Activated T-helper 9 cell treated with anti-CD3 and anti-CD28 coated beads, Interleukin-2, amount 50 U/mL, for 16 hours (primary cell): ENCODE measurements at regions not wholly inside any gene's neighbourhood (a gene's known extent, or its start where the extent isn't known, plus 50 kb on each side); places are given as distances from the start of the nearest gene placed in this dataset.

ENCODE experiments used
- DNase-seq: peaks from one replicate; pipeline ENCODE4 v3.0.0-alpha.2; 2020; ENCODE audit warnings: low read depth

- no peak for DNase-seq
Observed at GRCh38 chrX:39333451-39333850, 532.2 kb downstream of the MID1IP1 start.

GRCh38 chrX:39335513-39336235 is 534.4 kb downstream of the MID1IP1 start:
- no peak for DNase-seq

- DNase-seq: no peak
Observed at GRCh38 chrX:39336671-39337311, 535.5 kb downstream of the MID1IP1 start.

- DNase-seq: no peak
Observed at GRCh38 chrX:39337451-39337850, 536.2 kb downstream of the MID1IP1 start.

GRCh38 chrX:39338583-39338982 is 537.3 kb downstream of the MID1IP1 start:
- DNase-seq: no peak

- DNase-seq: no peak
Observed at GRCh38 chrX:39356119-39356807, 555.0 kb downstream of the MID1IP1 start.

- no peak for DNase-seq
Observed at GRCh38 chrX:39360101-39360500, 558.8 kb downstream of the MID1IP1 start.

GRCh38 chrX:39361736-39362135 is 560.5 kb downstream of the MID1IP1 start:
- no peak for DNase-seq

GRCh38 chrX:39367416-39367815 is 566.2 kb downstream of the MID1IP1 start:
- DNase-seq: no peak

GRCh38 chrX:39372115-39372514 is 570.9 kb downstream of the MID1IP1 start:
- DNase-seq: no peak

GRCh38 chrX:39377157-39377556 is 575.9 kb downstream of the MID1IP1 start:
- no peak for DNase-seq

GRCh38 chrX:39377773-39378172 is 576.5 kb downstream of the MID1IP1 start:
- DNase-seq: no peak

GRCh38 chrX:39381422-39381821 is 580.2 kb downstream of the MID1IP1 start:
- no peak for DNase-seq

GRCh38 chrX:39384996-39385395 is 583.7 kb downstream of the MID1IP1 start:
- no peak for DNase-seq

GRCh38 chrX:39388730-39389129 is 587.5 kb downstream of the MID1IP1 start:
- DNase-seq: no peak

GRCh38 chrX:39396358-39396995 is 595.2 kb downstream of the MID1IP1 start:
- no peak for DNase-seq

- no peak for DNase-seq
Observed at GRCh38 chrX:39397561-39398199, 596.4 kb downstream of the MID1IP1 start.

GRCh38 chrX:39398215-39398962 is 597.1 kb downstream of the MID1IP1 start:
- DNase-seq: no peak

GRCh38 chrX:39398963-39399261 is 597.7 kb downstream of the MID1IP1 start:
- no peak for DNase-seq

- DNase-seq: no peak
Observed at GRCh38 chrX:39399387-39399786, 598.1 kb downstream of the MID1IP1 start.

- DNase-seq: no peak
Observed at GRCh38 chrX:39401483-39402110, 600.3 kb downstream of the MID1IP1 start.
